ENCODE measurements at regions not wholly inside any gene's neighbourhood (a gene's known extent, or its start where the extent isn't known, plus 50 kb on each side); places are given as distances from the start of the nearest gene placed in this dataset.
A peak's percentile ranks its signal among the peaks of the same experiment; 100 is the strongest.

- no peak overlapping the region for H3K4me3 ChIP-seq
- no peaks in the 10 kb centered on the region for H3K9me3 ChIP-seq (replicated peaks)
- DNase-seq (ENCODE audit: low read depth in 1 of 2, low spot score in 2 of 2): no peak
- H3K27me3 ChIP-seq (replicated peaks): peaks cover 9% of the 10 kb centered on the region; the same call in 1 of the 2 replicates
- peaks cover 1% of the 10 kb centered on the region for H3K4me1 ChIP-seq (replicated peaks)
- no peaks in the 10 kb centered on the region for H3K36me3 ChIP-seq
- H3K27ac ChIP-seq: no peak overlapping the region
Observed at GRCh38 chr15:70432924-70433495, 330.3 kb downstream of the UACA start.

- peaks cover 13% of the 10 kb centered on the region for H3K4me1 ChIP-seq (replicated peaks)
- H3K27me3 ChIP-seq (replicated peaks): peaks cover 9% of the 10 kb centered on the region; the same call in 1 of the 2 replicates
- no peaks in the 10 kb centered on the region for H3K9me3 ChIP-seq (replicated peaks)
- no peak for DNase-seq (ENCODE audit: low read depth in 1 of 2, low spot score in 2 of 2)
- no peak overlapping the region for H3K27ac ChIP-seq
- H3K36me3 ChIP-seq: no peaks in the 10 kb centered on the region
- no peak overlapping the region for H3K4me3 ChIP-seq
Observed at GRCh38 chr15:70431854-70432253, 331.5 kb downstream of the UACA start.

- peaks cover 9% of the 10 kb centered on the region; the same call in 1 of the 2 replicates for H3K27me3 ChIP-seq (replicated peaks)
- H3K4me3 ChIP-seq: no peak overlapping the region
- no peak for DNase-seq (ENCODE audit: low read depth in 1 of 2, low spot score in 2 of 2)
- no peaks in the 10 kb centered on the region for H3K36me3 ChIP-seq
- peaks cover 23% of the 10 kb centered on the region for H3K4me1 ChIP-seq (replicated peaks)
- H3K9me3 ChIP-seq (replicated peaks): no peaks in the 10 kb centered on the region
- no peak overlapping the region for H3K27ac ChIP-seq
Observed at GRCh38 chr15:70430069-70430468, 332.4 kb upstream of the TLE3 start.

- Histone ChIP-seq H3K27ac (no peak overlapping the region), H3K4me1 (replicated peaks) (peaks cover 23% of the 10 kb centered on the region), H3K27me3 (replicated peaks) (peaks cover 9% of the 10 kb centered on the region; the same call in 1 of the 2 replicates), H3K9me3 (replicated peaks) (no peaks in the 10 kb centered on the region), H3K4me3 (no peak overlapping the region), H3K36me3 (no peaks in the 10 kb centered on the region)
- DNase-seq (ENCODE audit: low read depth in 1 of 2, low spot score in 2 of 2): no peak
Observed at GRCh38 chr15:70429056-70429722, 331.5 kb upstream of the TLE3 start.

GRCh38 chr15:70428211-70428822, 330.6 kb upstream of the TLE3 start:
- Histone ChIP-seq H3K27ac (no peak overlapping the region), H3K27me3 (replicated peaks) (peaks cover 9% of the 10 kb centered on the region; the same call in 1 of the 2 replicates)

GRCh38 chr15:70427167-70428120, 329.7 kb upstream of the TLE3 start:
- DNase-seq (ENCODE audit: low read depth in 1 of 2, low spot score in 2 of 2): peak in 1 of 2 experiments; percentile 47
- H3K9me3 ChIP-seq (replicated peaks): no peaks in the 10 kb centered on the region
- H3K4me3 ChIP-seq: no peak overlapping the region
- H3K27ac ChIP-seq: no peak overlapping the region
- H3K36me3 ChIP-seq: no peaks in the 10 kb centered on the region
- peaks cover 23% of the 10 kb centered on the region for H3K4me1 ChIP-seq (replicated peaks)
- peaks cover 7% of the 10 kb centered on the region; the same call in 1 of the 2 replicates for H3K27me3 ChIP-seq (replicated peaks)

More at GRCh38 chr15:70428211-70428822, 330.6 kb upstream of the TLE3 start:
- no peaks in the 10 kb centered on the region for H3K36me3 ChIP-seq
- H3K9me3 ChIP-seq (replicated peaks): no peaks in the 10 kb centered on the region
- peaks cover 23% of the 10 kb centered on the region for H3K4me1 ChIP-seq (replicated peaks)
- no peak overlapping the region for H3K4me3 ChIP-seq
- no peak for DNase-seq (ENCODE audit: low read depth in 1 of 2, low spot score in 2 of 2)

- H3K4me3 ChIP-seq: no peak overlapping the region
- no peaks in the 10 kb centered on the region for H3K9me3 ChIP-seq (replicated peaks)
- no peak overlapping the region for H3K27ac ChIP-seq
- DNase-seq (ENCODE audit: low read depth in 1 of 2, low spot score in 2 of 2): peak in 1 of 2 experiments; percentile 52
- H3K36me3 ChIP-seq: no peaks in the 10 kb centered on the region
- peaks cover 23% of the 10 kb centered on the region for H3K4me1 ChIP-seq (replicated peaks)
- H3K27me3 ChIP-seq (replicated peaks): peaks cover 13% of the 10 kb centered on the region
Observed at GRCh38 chr15:70426096-70426821, 328.5 kb upstream of the TLE3 start.

- no peak overlapping the region for H3K27ac ChIP-seq
- no peaks in the 10 kb centered on the region for H3K36me3 ChIP-seq
- H3K4me1 ChIP-seq (replicated peaks): peaks cover 23% of the 10 kb centered on the region
- no peak for DNase-seq (ENCODE audit: low read depth in 1 of 2, low spot score in 2 of 2)
- no peak overlapping the region for H3K4me3 ChIP-seq
- H3K27me3 ChIP-seq (replicated peaks): peaks cover 20% of the 10 kb centered on the region
- H3K9me3 ChIP-seq (replicated peaks): no peaks in the 10 kb centered on the region
Observed at GRCh38 chr15:70424937-70425411, 327.3 kb upstream of the TLE3 start.

GRCh38 chr15:70423267-70423666, 325.6 kb upstream of the TLE3 start:
- H3K9me3 ChIP-seq (replicated peaks): no peaks in the 10 kb centered on the region
- no peak for DNase-seq (ENCODE audit: low read depth in 1 of 2, low spot score in 2 of 2)
- peaks cover 23% of the 10 kb centered on the region for H3K4me1 ChIP-seq (replicated peaks)
- H3K27ac ChIP-seq: no peak overlapping the region
- H3K27me3 ChIP-seq (replicated peaks): peaks cover 31% of the 10 kb centered on the region
- H3K36me3 ChIP-seq: no peaks in the 10 kb centered on the region
- H3K4me3 ChIP-seq: no peak overlapping the region

GRCh38 chr15:70422342-70422741, 324.6 kb upstream of the TLE3 start:
- Histone ChIP-seq H3K36me3 (no peaks in the 10 kb centered on the region), H3K4me3 (no peak overlapping the region), H3K27ac (no peak overlapping the region), H3K27me3 (replicated peaks) (peaks cover 34% of the 10 kb centered on the region), H3K9me3 (replicated peaks) (no peaks in the 10 kb centered on the region), H3K4me1 (replicated peaks) (peaks cover 15% of the 10 kb centered on the region)
- DNase-seq (ENCODE audit: low read depth in 1 of 2, low spot score in 2 of 2): no peak

- no peak overlapping the region for H3K4me3 ChIP-seq
- H3K27me3 ChIP-seq (replicated peaks): peaks cover 34% of the 10 kb centered on the region
- no peaks in the 10 kb centered on the region for H3K9me3 ChIP-seq (replicated peaks)
Observed at GRCh38 chr15:70420948-70421482, 323.3 kb upstream of the TLE3 start.

GRCh38 chr15:70420086-70420947, 322.6 kb upstream of the TLE3 start:
- H3K9me3 ChIP-seq (replicated peaks): no peaks in the 10 kb centered on the region
- peaks cover 34% of the 10 kb centered on the region for H3K27me3 ChIP-seq (replicated peaks)
- no peak overlapping the region for H3K27ac ChIP-seq
- no peak for DNase-seq (ENCODE audit: low read depth in 1 of 2, low spot score in 2 of 2)
- H3K36me3 ChIP-seq: no peaks in the 10 kb centered on the region
- H3K4me1 ChIP-seq (replicated peaks): no peaks in the 10 kb centered on the region
- no peak overlapping the region for H3K4me3 ChIP-seq

More at GRCh38 chr15:70420948-70421482, 323.3 kb upstream of the TLE3 start:
- Histone ChIP-seq H3K4me1 (replicated peaks) (peaks cover 2% of the 10 kb centered on the region), H3K27ac (no peak overlapping the region), H3K36me3 (no peaks in the 10 kb centered on the region)
- DNase-seq (ENCODE audit: low read depth in 1 of 2, low spot score in 2 of 2): no peak
